ENCODE measurements at regions not wholly inside any gene's neighbourhood (a gene's known extent, or its start where the extent isn't known, plus 50 kb on each side); places are given as distances from the start of the nearest gene placed in this dataset.

- Histone ChIP-seq H4K8ac (ENCODE audit: low read depth in 2 of 2, low read length in 2 of 2) (no peak overlapping the region), H4K91ac (ENCODE audit: insufficient read depth, low read depth, low read length) (no peak overlapping the region), H4K20me1 (ENCODE audit: insufficient read depth, low read length) (no peaks in the 10 kb centered on the region), H3K79me1 (ENCODE audit: low read depth in 1 of 2, low read length in 2 of 2) (no peaks in the 10 kb centered on the region), H2AK9ac (replicated peaks; ENCODE audit: low read depth, low read length, poor library complexity) (no peak overlapping the region), H3K9me3 (ENCODE audit: control insufficient read depth, insufficient read depth, low read length) (no peaks in the 10 kb centered on the region), H3K18ac (ENCODE audit: low read depth, low read length) (no peak overlapping the region), H2BK120ac (ENCODE audit: low read depth, low read length) (no peak overlapping the region), H3K4me1 (ENCODE audit: control insufficient read depth, insufficient read depth, low read length) (no peaks in the 10 kb centered on the region), H3K4me2 (ENCODE audit: low read depth, low read length) (no peak overlapping the region), H3K9me1 (ENCODE audit: insufficient read depth, low read length) (no peaks in the 10 kb centered on the region), H3K9ac (ENCODE audit: low read depth, low read length) (no peak overlapping the region), H3K27ac (ENCODE audit: insufficient read depth, low read length) (no peak overlapping the region), H2BK15ac (ENCODE audit: low read depth, low read length) (no peak overlapping the region), H2BK20ac (ENCODE audit: low read depth, low read length) (no peak overlapping the region), H2AFZ (replicated peaks; ENCODE audit: low read length, poor library complexity) (no peak overlapping the region), H3K4ac (ENCODE audit: low read depth, low read length) (no peak overlapping the region), H3K56ac (ENCODE audit: extremely low read depth, insufficient read depth, low read length) (no peak overlapping the region), H3K36me3 (ENCODE audit: control insufficient read depth, insufficient read depth, low read length) (no peaks in the 10 kb centered on the region), H3K14ac (replicated peaks; ENCODE audit: low read depth, low read length) (no peak overlapping the region), H2BK5ac (ENCODE audit: low read depth, low read length, poor library complexity, severe bottlenecking) (no peak overlapping the region), H3K4me3 (ENCODE audit: insufficient read depth, low read depth, low read length) (no peak overlapping the region), H3K23ac (ENCODE audit: low read depth, low read length) (no peak overlapping the region), H3K27me3 (ENCODE audit: control insufficient read depth, insufficient read depth, low read length) (peaks cover 60% of the 10 kb centered on the region), H4K5ac (ENCODE audit: low read depth, low read length) (no peak overlapping the region), H2AK5ac (ENCODE audit: low read depth, low read length) (no peak overlapping the region)
- POLR2A ChIA-PET (ENCODE audit: unreplicated experiment) = no interaction called here
- WGBS, 2 experiments (ENCODE audit: extremely low coverage in 2 of 2, insufficient read length in 1 of 2) = no CpG with 5 or more reads among the region's 5 CpGs
- DNase-seq = no peak
- CTCF ChIA-PET = interaction anchor here (0.6 kb wide), 1 partner anchor 199 kb away, joined by 3 read pairs; no protein-coding TSS in a partner anchor
- ATAC-seq (ENCODE audit: low read depth) = no peak
- in situ Hi-C loops (cut with MboI; ENCODE audit: low sequenced_read_pairs) = no loop called here
- no TSS peak for BruUV-seq (replicated peaks)
- dilution Hi-C loops (cut with HindIII; ENCODE audit: low sequenced_read_pairs, unreplicated experiment) = no loop called here
- TF ChIP-seq RFX5 (IDR thresholded peaks at IDR 0.05; ENCODE audit: low read depth, low read length) (no peak), SMC3 (IDR thresholded peaks at IDR 0.05; ENCODE audit: low read depth, low read length) (no peak), MAFK (IDR thresholded peaks at IDR 0.05; ENCODE audit: low read depth, low read length) (no peak), NFE2L2 (IDR thresholded peaks at IDR 0.05; ENCODE audit: low read depth, low read length) (no peak), CHD1 (IDR thresholded peaks at IDR 0.05; ENCODE audit: low read depth, low read length) (no peak), CEBPB (IDR thresholded peaks at IDR 0.05; ENCODE audit: low read depth, low read length) (no peak), BHLHE40 (IDR thresholded peaks at IDR 0.05; ENCODE audit: low read depth, low read length) (no peak), ELK1 (IDR thresholded peaks at IDR 0.05; ENCODE audit: borderline replicate concordance, low read depth, low read length) (no peak), MXI1 (IDR thresholded peaks at IDR 0.05; ENCODE audit: borderline replicate concordance, low read depth, low read length) (no peak), POLR2A (IDR thresholded peaks at IDR 0.05; ENCODE audit: low read depth, low read length) (no peak), MAZ (IDR thresholded peaks at IDR 0.05; ENCODE audit: borderline replicate concordance, low read depth, low read length) (no peak), RCOR1 (IDR thresholded peaks at IDR 0.05; ENCODE audit: insufficient replicate concordance, low read length) (no peak)
- intact Hi-C loops (cut with micrococcal nuclease) = no loop called here
These were observed 61.6 kb upstream of the CDON start for GRCh38 chr11:126124231-126124661.
